ENCODE measurements at regions not wholly inside any gene's neighbourhood (a gene's known extent, or its start where the extent isn't known, plus 50 kb on each side); places are given as distances from the start of the nearest gene placed in this dataset.

DNA sequence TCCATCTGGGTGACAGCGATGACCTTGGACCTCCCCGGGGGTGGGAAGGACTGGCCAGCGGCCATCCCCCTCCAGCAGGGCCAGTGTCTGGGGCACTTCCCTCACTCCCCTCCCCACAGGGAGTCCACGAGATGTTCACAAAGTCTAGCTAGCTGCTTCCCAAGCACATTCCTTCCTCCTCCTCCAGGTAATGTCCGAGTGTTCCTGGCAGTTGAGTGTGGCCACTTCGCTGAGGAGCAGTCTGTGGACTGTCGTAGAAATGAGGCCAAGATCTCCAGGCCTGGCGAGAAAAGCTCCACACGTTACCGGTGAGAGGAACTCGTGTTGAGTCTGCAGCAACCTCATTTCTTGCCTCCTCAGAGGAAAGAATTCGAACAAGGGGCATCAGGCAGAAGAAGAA is 425.5 kb downstream of the BRD1 start:
- no peak overlapping the region for H3K4me3 ChIP-seq (ENCODE audit: control insufficient read depth, low read depth, low read length)
- TF ChIP-seq, protein P1, sequence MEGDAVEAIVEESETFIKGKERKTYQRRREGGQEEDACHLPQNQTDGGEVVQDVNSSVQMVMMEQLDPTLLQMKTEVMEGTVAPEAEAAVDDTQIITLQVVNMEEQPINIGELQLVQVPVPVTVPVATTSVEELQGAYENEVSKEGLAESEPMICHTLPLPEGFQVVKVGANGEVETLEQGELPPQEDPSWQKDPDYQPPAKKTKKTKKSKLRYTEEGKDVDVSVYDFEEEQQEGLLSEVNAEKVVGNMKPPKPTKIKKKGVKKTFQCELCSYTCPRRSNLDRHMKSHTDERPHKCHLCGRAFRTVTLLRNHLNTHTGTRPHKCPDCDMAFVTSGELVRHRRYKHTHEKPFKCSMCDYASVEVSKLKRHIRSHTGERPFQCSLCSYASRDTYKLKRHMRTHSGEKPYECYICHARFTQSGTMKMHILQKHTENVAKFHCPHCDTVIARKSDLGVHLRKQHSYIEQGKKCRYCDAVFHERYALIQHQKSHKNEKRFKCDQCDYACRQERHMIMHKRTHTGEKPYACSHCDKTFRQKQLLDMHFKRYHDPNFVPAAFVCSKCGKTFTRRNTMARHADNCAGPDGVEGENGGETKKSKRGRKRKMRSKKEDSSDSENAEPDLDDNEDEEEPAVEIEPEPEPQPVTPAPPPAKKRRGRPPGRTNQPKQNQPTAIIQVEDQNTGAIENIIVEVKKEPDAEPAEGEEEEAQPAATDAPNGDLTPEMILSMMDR (IDR thresholded peaks at IDR 0.05; ENCODE audit: control insufficient read depth, insufficient read depth, low read depth, low read length, missing control alignments), result no peak
- DNase-seq (ENCODE audit: low read depth), result no peak

DNA sequence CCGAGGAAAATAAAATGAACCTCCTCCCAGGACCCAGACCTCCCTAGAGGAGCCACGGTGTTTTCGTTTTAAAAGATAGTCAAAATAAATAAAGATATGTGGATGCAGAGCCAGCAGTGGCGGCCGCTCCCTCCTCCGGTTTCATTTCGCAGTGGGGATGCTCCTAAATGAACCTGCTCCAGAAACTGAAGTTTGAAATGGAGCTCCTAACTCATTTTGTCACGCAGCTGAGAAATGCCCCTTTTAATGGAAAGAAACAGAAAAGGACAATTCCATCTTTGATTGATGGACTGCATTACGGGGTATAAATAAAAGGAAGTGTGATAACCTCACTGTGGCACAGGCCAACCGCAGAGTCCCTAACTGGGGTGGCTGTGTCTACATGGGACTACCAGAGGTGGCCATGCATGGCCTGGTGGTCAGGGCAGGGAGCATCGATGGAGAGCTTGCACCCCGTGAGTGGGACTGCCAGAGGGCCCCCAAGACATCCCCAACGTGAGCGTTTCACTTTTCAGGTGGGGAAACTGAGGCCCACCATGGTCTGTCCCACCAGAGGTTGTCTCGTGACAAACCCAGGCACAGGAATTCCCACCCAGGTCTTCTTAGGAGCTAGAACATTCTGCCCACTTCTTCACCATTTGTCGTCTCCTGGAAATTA is 426.6 kb downstream of the BRD1 start:
- no peak overlapping the region for H3K4me3 ChIP-seq (ENCODE audit: control insufficient read depth, low read depth, low read length)
- TF ChIP-seq, protein P1 (IDR thresholded peaks at IDR 0.05; ENCODE audit: control insufficient read depth, insufficient read depth, low read depth, low read length, missing control alignments), result no peak
- DNase-seq (ENCODE audit: low read depth), result no peak

DNA sequence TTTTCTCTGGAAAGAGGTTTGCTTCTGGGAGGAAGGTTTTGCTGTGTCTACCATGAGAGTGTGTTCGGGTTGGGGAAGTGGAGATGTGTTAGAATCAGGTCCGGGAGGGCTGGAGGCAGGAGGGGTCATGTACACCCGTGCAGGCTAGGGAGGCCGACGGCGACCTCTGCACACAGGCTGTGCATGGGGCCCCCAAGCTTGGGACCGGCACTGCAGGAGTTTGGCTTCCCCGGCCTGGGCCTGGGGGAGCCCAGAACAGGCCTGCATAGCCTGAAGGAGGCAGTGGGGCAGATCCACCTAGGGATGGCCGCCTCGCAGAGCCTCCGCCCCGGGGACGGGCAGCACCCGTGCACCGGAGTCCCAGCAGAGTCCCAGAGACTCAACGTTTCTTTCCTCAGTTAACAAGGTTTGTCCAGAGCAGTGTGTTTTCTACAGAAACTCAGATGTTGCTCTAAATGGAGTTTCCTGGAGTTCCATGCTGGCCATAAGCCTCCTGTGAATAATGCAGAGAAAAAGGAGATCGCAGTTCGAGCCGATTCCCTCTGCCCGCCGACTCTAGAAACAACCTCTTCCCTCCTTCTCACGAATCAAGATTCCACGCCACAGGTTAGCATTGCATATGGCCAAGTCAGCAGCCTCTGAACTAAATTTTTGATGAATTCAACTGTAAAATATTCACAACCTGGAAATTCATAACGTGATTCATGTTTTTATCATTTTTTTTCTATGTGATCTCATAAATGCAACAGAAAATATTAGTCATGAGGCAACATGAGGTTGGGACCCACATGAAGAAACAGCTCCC is 427.3 kb downstream of the BRD1 start:
- no peak overlapping the region for H3K4me3 ChIP-seq (ENCODE audit: control insufficient read depth, low read depth, low read length)
- TF ChIP-seq, protein P1 (IDR thresholded peaks at IDR 0.05; ENCODE audit: control insufficient read depth, insufficient read depth, low read depth, low read length, missing control alignments), result no peak
- no peak for DNase-seq (ENCODE audit: low read depth)

DNA sequence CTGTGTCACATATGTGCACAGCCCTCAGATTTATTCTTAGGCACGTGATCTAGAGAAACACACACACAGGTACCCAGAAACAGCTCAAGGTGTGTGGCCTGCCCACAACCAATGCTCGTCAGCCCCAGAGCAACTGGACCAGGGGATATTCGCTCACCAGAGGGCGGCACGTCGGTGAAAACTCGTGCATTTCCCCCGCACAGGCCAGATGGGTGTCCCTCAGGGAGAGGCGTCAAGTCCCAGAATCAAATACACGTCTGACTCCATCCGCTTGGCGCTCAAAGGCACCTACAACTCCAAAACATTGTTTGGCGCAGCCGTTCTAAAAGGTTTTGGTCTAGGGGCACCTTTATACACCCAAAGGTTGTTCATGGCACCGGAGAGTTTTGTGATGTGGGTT is 429.0 kb downstream of the BRD1 start:
- DNase-seq (ENCODE audit: low read depth), result no peak
- TF ChIP-seq, protein P1 (IDR thresholded peaks at IDR 0.05; ENCODE audit: control insufficient read depth, insufficient read depth, low read depth, low read length, missing control alignments), result no peak
- no peak overlapping the region for H3K4me3 ChIP-seq (ENCODE audit: control insufficient read depth, low read depth, low read length)

DNA sequence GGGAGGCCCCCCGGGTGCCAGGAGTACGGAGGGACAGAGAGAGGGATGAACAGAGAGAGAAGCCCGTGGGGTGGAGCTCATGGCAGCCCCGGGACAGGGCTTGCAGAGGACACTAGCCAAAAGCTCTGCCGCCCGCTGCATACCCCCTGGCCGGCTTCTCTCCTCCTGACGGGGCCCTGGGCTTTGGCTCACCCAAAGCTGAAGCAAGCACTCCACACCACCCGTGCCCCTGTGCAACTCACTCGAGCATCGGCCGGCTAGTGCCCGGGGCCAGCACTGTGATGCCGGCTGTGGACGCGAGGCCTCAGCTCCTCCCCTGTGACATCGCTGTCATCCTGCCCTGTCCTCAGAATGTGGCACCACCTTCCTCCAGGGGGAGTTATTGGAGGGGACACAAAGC is 429.6 kb downstream of the BRD1 start:
- no peak for DNase-seq (ENCODE audit: low read depth)
- TF ChIP-seq, protein P1 (IDR thresholded peaks at IDR 0.05; ENCODE audit: control insufficient read depth, insufficient read depth, low read depth, low read length, missing control alignments), result no peak
- no peak overlapping the region for H3K4me3 ChIP-seq (ENCODE audit: control insufficient read depth, low read depth, low read length)

DNA sequence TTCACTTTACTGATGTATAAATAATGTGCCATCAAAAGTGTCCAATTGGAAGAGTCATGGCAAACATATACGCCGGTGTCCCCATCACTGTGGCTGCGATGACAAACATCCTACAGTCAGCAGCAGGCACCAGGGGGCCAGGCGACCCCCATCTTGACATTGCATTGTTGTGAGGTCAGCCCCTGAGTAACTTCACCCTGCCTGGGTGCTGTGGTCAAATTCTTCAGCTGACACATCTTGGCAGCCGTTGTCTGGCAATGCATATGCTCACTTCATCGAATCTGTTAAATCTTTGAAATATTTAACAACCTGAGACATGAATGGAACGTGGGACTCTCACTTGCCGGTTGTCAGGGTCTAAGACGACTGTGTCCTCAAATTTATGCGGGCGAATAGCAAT is 430.9 kb downstream of the BRD1 start:
- no peak for DNase-seq (ENCODE audit: low read depth)
- TF ChIP-seq, protein P1 (IDR thresholded peaks at IDR 0.05; ENCODE audit: control insufficient read depth, insufficient read depth, low read depth, low read length, missing control alignments), result no peak
- no peak overlapping the region for H3K4me3 ChIP-seq (ENCODE audit: control insufficient read depth, low read depth, low read length)

Data from AG09309 (cell line).